Hepatocyte (in vitro differentiated cells): ENCODE measurements at regions not wholly inside any gene's neighbourhood (a gene's known extent, or its start where the extent isn't known, plus 50 kb on each side); places are given as distances from the start of the nearest gene placed in this dataset.
"Not testable (repeated sequence)": the region's sequence is repeated elsewhere in the genome, so short reads cannot be mapped to it uniquely, and the experiment has no call there.

Experiments
- CTCF ChIP-seq: fragments of 200-600 bp; sonication (generic); IDR thresholded peaks from 2 replicates; pipeline ENCODE4 v1.5.1; 2016; ENCODE audit warnings: antibody characterized with exemption, mild to moderate bottlenecking; ENCODE audit not compliant: poor library complexity
- EZH2 ChIP-seq: fragments of 200-600 bp; sonication (generic); IDR thresholded peaks from 2 replicates; pipeline ENCODE4 v1.6.1; 2016; ENCODE audit warnings: antibody characterized with exemption, mild to moderate bottlenecking, borderline replicate concordance
- EZH2phosphoT487 ChIP-seq: fragments of 200-600 bp; sonication (generic); IDR thresholded peaks from one replicate; pipeline ENCODE4 v1.6.1; 2018; ENCODE audit warnings: antibody characterized with exemption, mild to moderate bottlenecking, low read depth, moderate library complexity; ENCODE audit not compliant: unreplicated experiment, severe bottlenecking

DNA sequence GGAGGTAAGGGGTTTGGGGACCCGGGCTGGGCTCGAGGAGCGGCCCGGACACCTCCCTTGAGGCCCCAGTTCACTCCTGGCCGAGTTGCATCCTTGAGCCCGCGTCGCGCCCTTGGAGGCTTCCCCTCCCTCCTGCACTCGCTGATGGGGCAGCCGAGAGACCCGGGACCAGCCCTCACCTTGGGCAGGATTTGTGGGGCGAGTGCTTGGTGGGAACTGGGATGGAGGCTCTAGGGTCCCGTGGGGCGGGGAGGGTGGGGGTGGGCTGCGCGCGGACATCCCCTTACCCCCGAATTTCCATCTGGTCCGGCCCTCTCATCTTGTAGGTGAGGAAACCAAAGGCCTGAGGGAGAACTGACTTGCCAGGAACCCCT is 134.9 kb upstream of the ERV3-1 start:
- not testable (repeated sequence) for TF ChIP-seq CTCF, EZH2, EZH2phosphoT487
